Heart left ventricle (tissue), 16 donors: ENCODE measurements at regions not wholly inside any gene's neighbourhood (a gene's known extent, or its start where the extent isn't known, plus 50 kb on each side); places are given as distances from the start of the nearest gene placed in this dataset.

Experiments
- ATAC-seq, 4 donors: fragments of 200-7000 bp; cut with Tn5 transposase; one replicate each; pipeline ENCODE4 v1.9.1; 2020 to 2022; ENCODE audit warnings: moderate library complexity in 4 of 4, mild to moderate bottlenecking in 3 of 4, moderate number of reproducible peaks in 1 of 4
- DNase-seq, 5 donors: peaks; one replicate each; pipeline ENCODE4 v3.0.0-alpha.2; 2020
- H3K27ac ChIP-seq, 12 donors: fragments of 200-600 bp; sonication (generic) in 4 of 12; one replicate each; pipeline versions ENCODE4 v1.5.0 to v1.8.0; 2016 to 2022; ENCODE audit warnings: mild to moderate bottlenecking in 2 of 12
- H3K27me3 ChIP-seq, 9 donors: fragments of 200-600 bp; sonication (generic) in 2 of 9; one replicate each; pipeline versions ENCODE4 v1.5.1 to v1.8.0; 2016 to 2022; ENCODE audit warnings: mild to moderate bottlenecking in 3 of 9
- H3K36me3 ChIP-seq, 9 donors: fragments of 200-600 bp; sonication (generic) in 2 of 9; one replicate each; pipeline versions ENCODE4 v1.5.0 to v1.8.0; 2018 to 2022; ENCODE audit warnings: mild to moderate bottlenecking in 2 of 9
- H3K4me1 ChIP-seq, 12 donors: fragments of 200-600 bp; sonication (generic) in 4 of 12; one replicate each; pipeline versions ENCODE4 v1.5.0 to v1.8.0; 2016 to 2022; ENCODE audit warnings: mild to moderate bottlenecking in 3 of 12
- H3K4me3 ChIP-seq, 12 donors: fragments of 200-600 bp; sonication (generic) in 4 of 12; one replicate each; pipeline versions ENCODE4 v1.5.0 to v1.8.0; 2017 to 2022; ENCODE audit warnings: mild to moderate bottlenecking in 9 of 12, moderate library complexity in 4 of 12
- H3K9me3 ChIP-seq, 12 donors: fragments of 200-600 bp; sonication (generic) in 4 of 12; one replicate each; pipeline versions ENCODE4 v1.5.0 to v1.8.0; 2016 to 2022; ENCODE audit warnings: mild to moderate bottlenecking in 1 of 12
- CTCF ChIP-seq, 12 donors: fragments of 200-600 bp; sonication (generic) in 4 of 12; IDR thresholded peaks; one replicate each; pipeline versions ENCODE4 v1.5.0 to v1.8.0; 2018 to 2022; ENCODE audit warnings: antibody characterized with exemption in 12 of 12, mild to moderate bottlenecking in 5 of 12
- POLR2A ChIP-seq, 2 donors: fragments of 450-650 bp; IDR thresholded peaks; one replicate each; pipeline ENCODE4 v1.6.1; 2017; ENCODE audit warnings: antibody characterized with exemption in 2 of 2, mild to moderate bottlenecking in 2 of 2, moderate library complexity in 2 of 2
- WGBS, 4 donors: extraction: QIAGEN DNeasy Blood & Tissue Kit in 2 of 4; methylation state at CpG; one replicate each; pipeline versions ENCODE4 v1.1.5 to v1.1.7; 2013 to 2018; 5-methylcytosine and 5-hydroxymethylcytosine counted together
- intact Hi-C, 10 donors: fragments of 100-400 bp; cut with DNase I; formaldehyde crosslinking; loops; one replicate each; pipeline versions ENCODE4 v1.11.1 to v1.14.2; 2022
- donor health status: ischemic (EF 13 %, LVEDD 7.1; RV severe dilation, severe dysfunction).
- donor health status: healthy with polysubstance abuse.
- donor health status: DM: no; HTN: yes; CAD: no.
- donor health status: DM: no; HTN: no; CAD: no.
- donor health status: ischemic (EF 25% LVEDD 6.9; RV normal size, moderate dysfunction).
- donor health status: ischemic (EF 25% LVEDD 5.7; RV mildly dilated, moderate dysfunction).
- donor health status: healthy.
- donor health status: DM: yes; HTN: yes; CAD: no.
- donor health status: ischemic (EF 35%, LVEDD 5.7; RV mildly dilated, moderate dysfunction).
- donor health status: nonischemic (EF 11% LVEDD 7.7; RV severe dilation, severe dysfunction).
- donor health status: DM: yes; HTN: yes; CAD: no.
- donor health status: PGD.
- donor health status: ischemic (EF 29% LVEDD 5.4; RV normal size, mild dysfunction).
- donor health status: nonischemic (EF 23%, LVEDD 6.1; RV moderate dilation, normal function).

DNA sequence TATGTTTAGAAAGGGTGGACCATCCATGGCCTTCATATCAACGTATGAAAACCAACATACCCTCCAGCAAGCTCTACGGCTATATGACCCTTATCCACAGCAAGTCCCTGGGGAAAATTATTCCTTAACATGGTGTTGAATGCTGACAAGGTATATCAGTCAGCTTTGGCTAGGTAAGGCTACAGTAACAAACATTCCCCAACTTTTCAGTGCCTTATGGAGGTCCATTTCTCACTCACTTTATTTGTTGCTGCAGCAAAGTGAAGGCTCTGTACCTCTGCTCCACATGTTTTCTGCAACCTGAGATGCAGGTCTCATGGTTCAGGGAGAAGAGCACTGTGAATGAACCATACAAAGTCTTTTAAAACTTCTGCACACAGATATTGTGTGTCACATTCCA is 83.8 kb upstream of the TOX3 start:
- intact Hi-C loops = no loop called here
- no peak for TF ChIP-seq POLR2A (IDR thresholded peaks at IDR 0.05)
- TF ChIP-seq CTCF (IDR thresholded peaks at IDR 0.05) = no peak
- Histone ChIP-seq H3K9me3 (peaks cover 0 to 7% (median 0%) of the 10 kb centered on the region in 12 donors), H3K36me3 (no peaks in the 10 kb centered on the region), H3K4me3 (no peak overlapping the region), H3K27me3 (peaks cover 0 to 6% (median 0%) of the 10 kb centered on the region in 9 donors), H3K27ac (no peak overlapping the region), H3K4me1 (no peaks in the 10 kb centered on the region)
- 55 to 76% (median 66%) methylated on average over 2 of the region's 2 CpGs for WGBS, 4 donors
- ATAC-seq (no peak), DNase-seq (no peak)

GRCh38 chr16:52629296-52629695 is 82.4 kb upstream of the TOX3 start:
- no peak for TF ChIP-seq POLR2A (IDR thresholded peaks at IDR 0.05)
- no peak for TF ChIP-seq CTCF (IDR thresholded peaks at IDR 0.05)
- H3K36me3 ChIP-seq = no peaks in the 10 kb centered on the region
- intact Hi-C loops = no loop called here
- H3K27ac ChIP-seq = no peak overlapping the region
- no peaks in the 10 kb centered on the region for H3K4me1 ChIP-seq
- ATAC-seq (no peak), DNase-seq (no peak)
- H3K27me3 ChIP-seq = peaks cover 0 to 7% (median 0%) of the 10 kb centered on the region in 9 donors
- H3K4me3 ChIP-seq = no peak overlapping the region
- H3K9me3 ChIP-seq = peaks cover 0 to 3% (median 0%) of the 10 kb centered on the region in 12 donors
- 58 to 70% (median 64%) methylated on average over 4 of the region's 4 CpGs for WGBS, 4 donors

DNA sequence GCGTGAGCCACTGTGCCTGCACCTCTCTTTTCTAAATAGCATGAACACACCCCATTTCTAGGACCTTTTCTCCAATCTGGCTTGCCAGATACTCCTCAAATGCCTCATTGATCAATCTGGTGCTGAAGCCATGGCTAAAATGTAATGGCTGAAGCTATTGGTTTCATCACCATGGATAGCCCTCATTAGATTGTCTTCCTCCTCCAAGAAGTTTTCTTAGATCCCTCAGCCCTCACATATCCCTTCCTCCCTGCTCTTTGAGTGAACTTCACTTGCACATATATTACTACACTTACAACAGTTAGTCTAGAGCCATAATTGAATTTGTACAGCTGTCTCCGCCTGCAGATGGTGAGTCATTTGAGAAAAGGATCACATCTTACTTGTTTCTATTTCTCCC is 77.9 kb upstream of the TOX3 start:
- Histone ChIP-seq H3K36me3 (no peaks in the 10 kb centered on the region), H3K27me3 (peaks cover 0 to 13% (median 0%) of the 10 kb centered on the region in 9 donors), H3K27ac (no peak overlapping the region), H3K4me3 (no peak overlapping the region), H3K4me1 (no peaks in the 10 kb centered on the region), H3K9me3 (no peaks in the 10 kb centered on the region)
- no peak for DNase-seq
- 76 to 87% (median 77%) methylated on average over 2 of the region's 2 CpGs for WGBS, 4 donors
- intact Hi-C loops = no loop called here
- TF ChIP-seq POLR2A (IDR thresholded peaks at IDR 0.05) (no peak), CTCF (IDR thresholded peaks at IDR 0.05) (no peak)
- no peak for ATAC-seq

DNA sequence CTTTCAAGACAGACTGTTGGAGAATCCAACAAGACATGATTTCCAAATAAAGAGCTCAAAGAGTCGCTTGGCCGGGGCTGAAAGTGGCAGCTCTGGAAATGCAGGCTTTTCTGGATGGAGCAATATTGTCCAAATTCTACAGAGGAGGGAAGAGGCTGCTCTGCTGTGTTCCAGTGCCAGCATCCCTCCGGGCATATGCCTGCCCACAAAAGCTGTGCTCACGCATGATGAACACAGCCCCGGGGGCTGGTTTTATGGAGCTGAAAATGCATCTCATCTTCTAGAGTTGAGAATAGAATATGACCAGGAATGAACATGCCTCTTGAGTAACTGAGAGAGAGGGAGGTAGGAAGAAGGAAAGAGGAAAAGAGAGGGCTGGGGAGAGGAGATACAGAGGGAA is 74.7 kb upstream of the TOX3 start:
- H3K4me1 ChIP-seq = no peaks in the 10 kb centered on the region
- peaks cover 0 to 9% (median 0%) of the 10 kb centered on the region in 12 donors for H3K9me3 ChIP-seq
- H3K27me3 ChIP-seq = peaks cover 0 to 13% (median 0%) of the 10 kb centered on the region in 9 donors
- intact Hi-C loops = no loop called here
- H3K4me3 ChIP-seq = no peak overlapping the region
- ATAC-seq (no peak), DNase-seq (no peak)
- 83 to 91% (median 90%) methylated on average over 5 of the region's 5 CpGs for WGBS, 4 donors
- no peak overlapping the region for H3K27ac ChIP-seq
- TF ChIP-seq CTCF (IDR thresholded peaks at IDR 0.05) (no peak), POLR2A (IDR thresholded peaks at IDR 0.05) (no peak)
- no peaks in the 10 kb centered on the region for H3K36me3 ChIP-seq
